Hepatocyte (in vitro differentiated cells): ENCODE measurements at regions not wholly inside any gene's neighbourhood (a gene's known extent, or its start where the extent isn't known, plus 50 kb on each side); places are given as distances from the start of the nearest gene placed in this dataset.

ENCODE experiments used
- CTCF ChIP-seq: fragments of 200-600 bp; sonication (generic); IDR thresholded peaks from 2 replicates; pipeline ENCODE4 v1.5.1; 2016; ENCODE audit warnings: antibody characterized with exemption, mild to moderate bottlenecking; ENCODE audit not compliant: poor library complexity
- EZH2 ChIP-seq: fragments of 200-600 bp; sonication (generic); IDR thresholded peaks from 2 replicates; pipeline ENCODE4 v1.6.1; 2016; ENCODE audit warnings: antibody characterized with exemption, mild to moderate bottlenecking, borderline replicate concordance
- EZH2phosphoT487 ChIP-seq: fragments of 200-600 bp; sonication (generic); IDR thresholded peaks from one replicate; pipeline ENCODE4 v1.6.1; 2018; ENCODE audit warnings: antibody characterized with exemption, mild to moderate bottlenecking, low read depth, moderate library complexity; ENCODE audit not compliant: unreplicated experiment, severe bottlenecking

GRCh38 chr6:8810325-8810724, 375.0 kb upstream of the SLC35B3 start:
- TF ChIP-seq CTCF (no peak), EZH2 (no peak), EZH2phosphoT487 (no peak)
